ENCODE measurements at regions not wholly inside any gene's neighbourhood (a gene's known extent, or its start where the extent isn't known, plus 50 kb on each side); places are given as distances from the start of the nearest gene placed in this dataset.
"Not testable (repeated sequence)": the region's sequence is repeated elsewhere in the genome, so short reads cannot be mapped to it uniquely, and the experiment has no call there.

DNA sequence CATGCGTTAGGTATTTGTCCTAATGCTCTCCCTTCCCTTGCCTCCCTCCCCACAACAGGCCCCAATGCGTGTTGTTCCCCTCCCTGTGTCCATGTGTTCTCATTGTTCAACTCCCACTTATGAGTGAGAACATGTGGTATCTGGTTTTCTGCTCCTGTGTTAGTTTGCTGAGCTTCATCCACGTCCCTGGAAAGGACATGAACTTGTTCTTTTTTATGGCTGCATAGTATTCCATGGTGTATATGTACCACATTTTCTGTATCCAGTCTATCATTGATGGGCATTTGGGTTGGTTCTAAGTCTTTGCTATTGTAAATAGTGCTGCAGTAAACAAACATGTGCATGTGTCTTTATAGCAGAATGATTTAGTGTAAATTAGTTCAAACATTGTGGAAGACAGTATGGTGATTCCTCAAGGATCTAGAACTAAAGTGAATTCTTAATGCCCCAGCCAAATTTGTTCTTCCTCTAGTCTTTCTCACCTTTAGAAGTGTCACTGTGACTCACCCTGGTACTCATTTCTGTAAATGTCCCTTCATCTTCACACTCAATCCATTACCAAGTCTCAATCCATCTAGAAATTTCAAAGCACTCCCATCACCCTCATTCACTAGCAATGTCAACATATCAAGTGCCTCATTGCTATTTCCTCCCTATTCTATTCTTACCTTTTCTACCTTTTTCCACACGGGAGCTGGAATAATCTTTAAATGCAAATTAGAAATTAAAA is 123.9 kb downstream of the MREG start:
- DNase-seq: not testable (repeated sequence)

DNA sequence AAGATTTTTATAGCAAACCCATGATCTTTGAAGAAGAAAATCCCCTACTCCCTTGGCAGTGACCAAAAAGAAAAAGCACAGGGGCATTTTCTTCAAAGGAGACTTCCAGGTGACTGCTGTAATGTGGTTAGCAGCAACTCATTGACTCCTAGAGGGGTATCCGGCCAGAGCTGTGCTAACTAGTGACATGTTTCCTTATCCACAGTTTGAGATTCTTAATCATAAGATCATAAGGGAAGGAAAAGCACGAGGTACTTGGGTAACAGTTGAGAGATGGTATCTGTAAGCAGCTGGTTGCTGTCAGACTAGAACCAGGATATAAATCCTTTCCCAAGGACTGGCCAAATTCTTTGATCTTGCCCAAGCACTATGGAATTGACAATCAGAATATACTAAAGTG is 124.7 kb downstream of the MREG start:
- DNase-seq: no peak

DNA sequence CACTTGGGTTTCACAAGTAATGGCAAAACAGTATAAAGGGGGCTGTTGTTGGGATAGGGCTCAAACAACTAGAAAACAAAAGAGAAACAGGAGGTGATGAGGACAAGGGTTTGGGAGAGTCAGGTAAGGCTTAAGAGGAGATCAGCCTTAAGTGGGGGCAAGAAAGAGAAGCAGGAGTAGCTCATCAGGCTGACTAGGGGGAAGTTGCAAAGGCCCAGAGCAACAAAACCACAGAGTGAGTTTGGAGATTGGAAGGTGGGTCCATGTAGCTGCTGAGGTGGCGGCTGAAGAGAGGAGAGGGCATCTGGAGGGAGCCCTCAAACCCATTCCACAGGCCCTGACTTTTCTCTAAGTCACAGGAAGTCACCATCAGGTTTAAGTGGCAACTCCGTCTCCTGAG is 126.0 kb downstream of the MREG start:
- no peak for DNase-seq

DNA sequence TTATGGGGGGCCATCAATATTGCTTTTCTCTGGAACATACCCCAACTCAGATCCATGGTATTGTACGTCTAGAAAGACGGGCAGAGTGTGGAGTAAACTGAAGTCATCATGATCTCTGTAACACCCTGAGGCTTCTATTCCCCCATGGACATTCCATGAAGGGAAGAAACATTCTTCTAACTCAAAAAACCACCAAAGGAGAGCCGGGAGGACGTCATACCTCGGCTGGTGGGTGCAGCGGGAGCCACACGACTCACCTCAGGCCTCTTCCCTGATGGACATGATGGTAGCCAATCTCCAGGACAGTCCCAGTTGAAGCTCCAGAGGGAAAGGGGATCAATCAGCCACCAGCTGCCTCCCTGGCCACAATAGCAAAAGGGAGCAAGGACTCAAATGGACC is 127.3 kb downstream of the MREG start:
- no peak for DNase-seq

DNA sequence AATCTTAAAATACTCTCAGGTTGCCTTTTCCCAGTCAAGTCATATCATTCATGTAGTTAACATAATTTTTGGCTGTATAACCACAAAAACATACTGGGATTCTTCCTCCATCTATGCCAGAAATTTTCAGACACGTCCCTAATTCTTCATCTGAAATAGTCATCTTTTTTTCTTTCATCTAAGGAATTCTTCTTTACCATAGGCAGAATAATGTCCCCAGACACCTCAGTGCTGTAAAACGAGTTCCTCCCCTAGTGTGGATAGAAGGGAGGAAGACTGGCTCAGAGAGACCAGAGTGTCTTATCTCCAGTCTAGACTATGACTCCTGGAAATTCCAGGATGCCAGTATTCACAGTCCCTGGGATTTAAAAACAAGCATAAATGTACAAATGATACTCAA is 127.8 kb downstream of the MREG start:
- DNase-seq: no peak

DNA sequence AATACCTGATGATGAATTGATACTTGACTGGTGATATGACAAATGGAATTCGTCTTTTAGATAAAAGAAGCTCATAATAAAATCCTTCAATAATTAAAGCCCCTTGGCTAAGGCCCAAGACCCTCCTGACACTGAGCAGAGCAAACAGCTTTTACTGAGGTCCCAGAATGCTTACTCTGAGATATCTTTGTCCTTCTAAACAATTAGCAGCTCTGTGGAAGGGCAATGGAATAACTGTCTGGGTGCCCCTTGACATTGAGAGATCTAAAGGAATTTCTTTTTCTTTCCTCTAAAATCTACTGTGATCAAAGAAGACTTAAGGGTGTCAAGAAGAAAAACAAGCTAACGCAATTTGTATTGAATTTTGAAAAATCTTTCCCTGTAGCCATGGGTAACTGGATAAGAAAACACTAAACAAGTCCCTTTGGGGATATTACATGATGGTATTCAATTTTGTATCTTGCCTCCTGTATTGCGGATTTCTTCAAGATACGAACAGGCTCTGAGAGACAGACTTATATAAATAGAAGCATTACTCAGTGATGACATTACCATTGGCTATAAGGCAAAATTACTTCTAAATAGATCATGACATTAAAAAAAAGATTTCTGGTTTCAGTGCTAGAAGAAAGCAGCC is 128.8 kb downstream of the MREG start:
- DNase-seq: no peak

DNA sequence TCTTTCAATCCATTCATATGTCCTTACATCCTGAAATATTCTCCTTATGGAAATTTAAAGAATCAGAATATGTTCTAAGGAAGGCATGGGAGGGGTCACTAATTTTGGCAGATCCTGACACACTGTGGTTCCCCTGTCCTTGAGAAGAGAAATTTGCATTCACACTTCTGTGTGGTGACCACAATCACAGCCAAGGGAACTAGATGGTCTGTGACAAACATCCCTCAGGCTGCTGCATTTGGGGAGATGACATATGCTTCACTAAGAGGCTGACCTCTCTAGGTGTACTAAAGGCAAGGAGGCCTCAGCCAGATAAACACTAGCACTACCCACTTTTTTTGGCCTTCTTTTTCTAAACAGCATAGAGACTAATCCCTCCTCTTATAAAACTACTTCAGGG is 129.6 kb downstream of the MREG start:
- DNase-seq: no peak

DNA sequence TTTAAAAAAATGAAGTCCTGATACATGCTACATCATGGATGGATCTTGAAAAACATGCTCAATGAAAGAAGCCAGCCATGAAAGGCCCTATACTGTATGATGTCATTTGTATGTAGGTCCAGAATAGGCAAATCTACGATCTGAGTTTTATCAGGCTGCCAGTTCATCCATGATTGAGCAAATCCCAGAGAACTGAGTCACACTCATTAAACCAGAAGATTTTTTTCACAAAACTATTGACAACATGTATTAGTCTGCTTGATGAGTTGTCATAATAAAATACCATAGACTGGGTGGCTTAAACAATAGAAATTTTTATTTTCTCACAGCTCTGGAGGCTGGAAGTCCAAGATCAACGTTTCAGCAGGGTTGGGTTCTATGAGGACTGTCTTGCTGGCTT is 130.7 kb downstream of the MREG start:
- DNase-seq: no peak

DNA sequence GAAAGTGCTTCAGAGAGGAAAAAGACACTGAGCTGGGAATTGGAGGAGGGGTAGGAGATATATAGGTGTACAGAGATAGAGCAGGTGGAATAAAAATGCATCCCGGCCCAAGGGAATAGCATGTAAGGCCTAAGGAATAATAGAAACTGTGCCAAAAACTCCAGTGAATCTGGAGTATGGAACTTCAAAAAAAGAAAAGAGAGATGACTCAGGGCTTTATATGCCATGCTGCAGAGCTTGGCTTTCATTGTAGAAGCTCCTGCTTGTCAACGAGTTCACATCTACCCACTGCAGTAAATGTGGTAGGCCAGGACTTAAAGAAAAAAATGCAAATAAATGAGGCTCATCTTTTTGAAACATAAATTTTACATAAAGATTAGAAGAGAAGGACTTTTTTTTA is 131.8 kb downstream of the MREG start:
- DNase-seq: no peak

DNA sequence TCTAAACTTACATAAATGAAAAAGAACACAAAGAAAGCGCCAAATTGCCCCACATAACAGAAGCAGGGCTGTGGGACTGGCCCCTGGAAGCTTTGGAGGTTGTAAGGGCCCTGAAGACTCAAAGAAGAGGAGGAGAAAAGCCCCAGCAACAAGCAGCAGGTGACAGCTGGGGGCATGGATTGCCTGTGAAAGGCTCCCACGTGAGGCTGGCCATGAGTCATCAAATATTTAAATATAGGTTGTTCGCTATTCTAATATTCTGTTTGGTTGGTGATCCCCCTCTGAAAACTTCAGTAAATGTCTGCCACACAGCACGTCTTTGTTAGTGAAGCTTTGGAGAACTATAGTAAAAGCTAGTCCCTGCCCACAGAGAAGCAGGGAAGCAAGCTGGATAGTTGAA is 132.4 kb downstream of the MREG start:
- no peak for DNase-seq

DNA sequence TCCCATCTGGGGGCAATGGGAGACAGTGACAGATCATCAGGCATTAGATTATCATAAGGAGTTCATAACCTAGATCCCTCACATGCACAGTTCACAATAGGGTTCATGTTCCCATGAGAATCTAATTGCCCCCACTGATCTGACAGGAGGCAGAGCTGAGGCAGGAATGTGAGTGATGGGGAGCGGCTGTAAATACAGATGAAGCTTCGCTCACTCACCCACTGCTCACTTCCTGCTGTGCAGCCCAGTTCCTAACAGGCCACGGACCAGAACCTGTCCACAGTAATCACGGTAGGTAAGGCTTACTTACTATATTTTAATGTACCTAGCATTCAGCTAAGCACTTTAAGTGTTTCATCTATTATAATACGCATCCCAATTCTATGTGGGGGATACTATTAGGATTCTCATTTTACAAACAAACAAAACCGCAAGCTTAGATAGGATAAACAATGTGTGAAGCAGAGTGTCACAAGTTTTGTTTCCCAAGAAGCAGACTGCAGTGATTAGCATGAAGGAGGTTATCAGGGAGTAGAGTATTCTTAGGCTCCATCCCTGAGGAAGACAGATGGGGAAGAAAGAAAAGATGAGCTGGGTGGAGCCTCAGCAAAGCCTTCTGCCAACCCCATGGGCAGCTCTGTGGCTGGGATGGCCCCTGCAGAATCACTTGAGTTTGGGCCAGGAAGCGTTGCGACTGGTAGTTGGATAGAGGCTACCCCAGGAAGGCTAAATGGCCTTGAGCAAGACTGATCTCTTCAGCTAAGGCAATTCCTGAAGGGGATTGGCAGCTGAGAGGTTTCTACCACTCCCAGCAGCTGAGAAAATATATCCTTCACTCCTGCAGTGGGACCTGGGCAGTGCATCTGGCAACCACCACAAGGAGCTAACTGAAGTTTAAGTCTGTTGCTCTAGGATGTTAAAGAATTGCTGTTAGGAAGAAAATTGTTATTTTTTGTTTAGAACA is 133.1 kb downstream of the MREG start:
- no peak for DNase-seq

DNA sequence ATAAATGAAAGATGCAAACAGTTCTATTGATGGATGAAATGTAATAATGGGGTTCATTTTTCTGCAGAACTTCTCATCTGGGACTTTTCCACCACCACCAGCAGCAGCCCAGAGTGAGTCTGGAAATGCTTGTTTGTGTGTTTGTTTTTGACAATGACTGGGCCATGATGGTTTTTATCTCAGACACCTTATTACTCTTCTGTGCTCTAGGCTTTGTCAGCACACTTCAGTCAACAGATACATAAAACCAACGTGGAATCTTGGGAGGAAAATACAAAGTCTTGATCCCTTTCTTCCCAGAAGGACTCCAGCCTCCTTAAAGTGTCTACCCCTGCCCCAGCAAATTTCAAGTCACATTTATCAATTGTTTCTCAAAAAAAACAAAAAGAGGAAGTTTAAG is 134.0 kb downstream of the MREG start:
- no peak for DNase-seq

DNA sequence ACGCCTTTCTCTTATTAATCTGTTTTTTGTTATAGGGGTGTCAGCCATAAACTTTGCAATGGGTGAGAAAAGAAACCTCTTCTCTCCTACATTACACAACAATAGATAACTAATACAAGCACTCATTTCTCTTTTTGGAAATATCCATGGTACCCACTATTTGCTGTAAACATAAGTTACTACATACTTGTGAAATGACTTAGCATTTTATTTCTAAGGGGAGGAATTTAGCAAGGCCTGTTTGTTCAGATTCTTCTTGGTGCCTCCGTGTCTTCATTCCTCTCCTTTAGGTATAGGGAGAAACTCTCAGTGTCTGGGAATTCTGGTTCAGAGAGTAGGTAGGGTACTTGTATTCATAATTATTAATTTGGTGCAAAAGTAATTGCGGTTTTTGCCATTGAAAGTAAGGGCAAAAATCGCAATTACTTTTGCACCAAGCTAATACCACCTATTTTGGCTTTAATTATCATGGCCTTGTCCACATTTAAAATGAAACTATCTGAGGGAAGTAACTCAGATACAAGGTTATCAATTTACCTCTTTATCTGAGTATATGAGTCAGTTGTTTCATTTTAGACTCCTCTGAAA is 134.8 kb downstream of the MREG start:
- DNase-seq: no peak

DNA sequence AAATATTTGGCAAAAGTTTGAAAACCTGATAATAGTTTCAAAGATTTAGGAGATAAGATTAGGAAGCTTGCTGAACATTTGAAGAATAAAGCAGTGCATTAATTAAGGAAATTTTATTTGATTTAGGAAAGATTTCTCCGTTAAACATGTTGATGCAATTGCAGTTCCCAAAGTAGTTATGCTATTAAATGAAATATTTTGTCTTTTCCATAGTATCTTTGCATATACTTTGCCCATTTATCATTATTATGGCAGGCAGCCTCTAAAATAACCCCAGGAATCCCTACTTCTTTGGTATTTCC is 136.5 kb downstream of the MREG start:
- no peak for DNase-seq

DNA sequence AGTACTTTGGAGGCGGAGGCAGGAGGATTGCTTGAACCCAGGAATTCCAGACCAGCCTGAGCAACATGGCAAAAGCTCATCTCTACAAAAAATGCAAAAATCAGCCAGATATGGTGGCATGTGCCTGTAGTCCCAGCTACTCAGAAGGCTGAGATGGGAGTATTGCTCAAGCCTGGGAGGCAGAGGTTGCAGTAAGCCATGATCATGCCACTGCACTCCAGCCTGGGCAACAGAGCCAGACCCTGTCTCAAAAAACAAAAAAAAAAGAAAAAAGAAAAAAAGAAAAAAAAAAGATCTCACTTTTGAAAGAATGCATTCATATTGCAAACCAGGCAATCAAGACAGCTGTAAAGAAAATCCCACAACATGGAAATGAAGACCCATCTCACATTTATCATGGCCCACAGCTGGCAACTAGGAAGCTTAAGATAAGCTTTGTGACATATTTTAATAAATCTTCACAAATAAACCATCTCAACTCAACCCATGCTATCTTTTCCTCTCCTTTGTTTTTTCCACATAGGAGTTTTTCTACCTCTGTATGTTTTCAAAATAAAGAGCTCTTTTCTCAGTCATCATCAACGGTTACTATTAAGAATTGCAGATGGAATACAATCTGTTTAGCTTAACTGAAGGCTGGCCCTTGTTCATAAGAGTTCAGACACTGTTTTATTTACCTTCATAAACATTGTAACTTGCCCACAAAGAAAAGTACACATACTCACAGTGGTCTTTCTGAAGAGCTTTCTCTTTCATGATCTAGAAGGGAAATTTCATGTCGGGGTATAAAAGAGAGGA is 137.0 kb downstream of the MREG start:
- no peak for DNase-seq

DNA sequence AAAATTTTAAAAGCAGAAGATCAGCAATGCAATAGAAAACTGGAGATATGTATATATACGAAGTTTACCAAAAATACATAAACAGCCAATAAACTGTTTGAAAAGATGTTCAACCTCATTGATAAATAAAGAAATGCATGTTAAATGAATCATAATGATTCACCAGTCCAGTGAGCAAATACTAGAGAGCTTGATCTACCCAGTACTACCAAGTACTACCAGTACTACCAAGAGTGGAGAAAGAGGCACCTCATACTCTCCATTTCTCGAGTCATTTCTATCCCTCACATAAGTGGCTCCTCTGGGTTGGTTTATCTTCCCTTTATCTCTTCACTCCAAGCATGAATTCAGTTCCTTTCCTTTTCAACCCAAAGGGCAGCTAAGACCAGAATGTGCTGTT is 138.9 kb downstream of the MREG start:
- no peak for DNase-seq

DNA sequence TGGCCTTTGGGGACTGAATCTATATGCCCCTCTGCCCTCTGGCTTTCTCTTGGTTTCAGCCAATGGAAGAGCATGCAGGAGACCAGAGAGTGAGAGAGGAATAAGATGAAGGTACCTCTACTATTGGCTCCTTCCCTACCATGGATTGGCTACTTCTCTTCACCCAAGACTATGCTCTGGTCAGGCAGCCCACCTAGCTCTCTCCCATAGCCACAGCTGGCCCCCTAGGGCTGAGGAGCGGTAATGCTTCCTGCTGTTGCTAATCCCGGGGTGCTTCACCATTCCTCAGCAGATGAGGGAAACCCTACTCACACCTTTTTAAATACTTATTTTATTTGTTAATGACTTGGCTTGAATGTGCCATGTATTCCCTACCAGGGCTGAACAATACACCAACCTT is 142.4 kb downstream of the MREG start:
- DNase-seq: no peak

DNA sequence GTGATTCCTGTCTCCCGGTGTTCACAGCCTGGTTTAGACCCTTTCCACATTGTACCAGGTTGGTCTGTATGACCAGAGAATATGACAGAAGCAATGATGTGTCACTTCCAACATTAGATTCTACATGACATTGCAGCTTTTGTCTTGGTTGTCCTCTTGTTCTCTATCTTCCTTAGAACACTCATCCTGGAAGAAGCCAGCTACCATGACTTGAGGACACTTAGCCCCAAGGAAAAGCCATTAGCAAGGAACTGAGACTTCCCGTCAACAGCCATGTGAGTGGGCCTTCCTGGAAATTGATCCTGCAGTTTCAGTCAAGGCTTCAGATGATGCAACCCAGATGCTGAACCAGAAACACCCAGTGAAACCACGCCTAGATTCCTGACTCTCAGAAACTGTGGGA is 143.3 kb downstream of the MREG start:
- DNase-seq: no peak

DNA sequence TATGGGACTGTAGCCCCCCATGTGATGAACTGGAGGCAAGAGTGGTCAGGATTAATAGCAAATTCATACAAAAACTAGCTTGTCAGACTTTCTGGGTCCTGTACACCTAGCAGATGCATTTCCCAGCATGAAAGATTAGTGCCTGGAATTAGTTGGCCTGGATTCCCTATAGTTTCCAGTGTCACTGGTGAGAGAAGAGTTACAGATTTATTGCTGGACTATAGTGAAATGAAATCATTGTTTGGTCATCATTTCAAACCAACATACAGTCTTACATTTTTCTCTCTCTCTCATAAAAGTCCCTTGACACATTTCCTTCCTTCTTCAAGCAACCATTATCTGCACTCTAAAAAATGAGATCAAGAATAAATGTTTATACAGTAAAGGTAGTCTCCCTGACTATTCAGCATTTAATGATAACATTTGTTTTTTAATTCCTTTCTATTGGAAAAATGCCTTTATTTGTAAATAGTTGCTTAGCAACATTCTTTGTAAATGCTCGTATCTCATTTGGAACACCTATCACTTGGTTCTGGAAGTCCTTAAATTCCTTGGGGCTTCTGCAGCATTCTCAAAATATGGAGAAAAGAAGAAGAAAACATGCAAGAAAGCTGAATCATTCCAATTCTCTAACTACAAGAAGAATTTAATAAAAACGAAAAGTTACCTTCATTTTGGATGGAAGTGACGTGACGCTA is 144.4 kb downstream of the MREG start:
- no peak for DNase-seq

DNA sequence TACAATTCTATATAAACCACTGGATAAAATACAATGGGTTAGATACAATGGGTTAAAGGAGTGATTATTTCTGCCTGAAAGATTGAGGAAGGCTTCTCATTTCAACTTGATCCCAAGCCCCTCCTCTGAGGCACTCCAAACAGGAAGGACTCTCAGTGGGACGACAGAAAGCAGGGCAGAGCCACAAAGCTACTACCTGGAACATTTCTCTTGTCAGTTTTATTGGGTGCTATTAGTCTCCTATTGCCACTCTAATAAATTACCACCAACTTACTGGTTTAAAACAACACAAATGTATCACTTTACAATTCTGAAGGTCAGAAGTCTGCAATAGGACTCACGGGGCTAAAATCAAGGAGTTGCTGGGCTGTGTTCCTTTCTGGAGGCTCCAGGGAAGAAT is 146.7 kb downstream of the MREG start:
- no peak for DNase-seq

DNA sequence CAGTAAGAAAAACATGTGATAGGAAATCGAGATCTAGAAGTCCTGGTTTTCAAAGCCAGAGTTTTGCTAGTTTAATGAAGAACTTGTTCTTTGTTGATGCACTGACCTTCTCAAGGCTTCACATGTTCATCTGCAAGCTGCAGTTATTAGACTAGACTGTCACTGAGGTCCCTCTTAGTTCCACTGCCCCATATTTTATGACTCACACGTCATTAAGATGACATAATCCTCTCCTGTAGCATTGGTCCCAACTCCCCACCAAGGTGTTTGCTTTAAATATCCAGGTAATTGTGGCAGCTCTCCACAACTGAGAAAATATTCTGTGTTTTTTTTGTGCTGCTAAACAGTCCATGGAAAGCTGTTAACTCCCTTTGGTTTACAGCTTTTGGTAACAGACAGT is 149.7 kb downstream of the MREG start:
- DNase-seq: no peak

DNA sequence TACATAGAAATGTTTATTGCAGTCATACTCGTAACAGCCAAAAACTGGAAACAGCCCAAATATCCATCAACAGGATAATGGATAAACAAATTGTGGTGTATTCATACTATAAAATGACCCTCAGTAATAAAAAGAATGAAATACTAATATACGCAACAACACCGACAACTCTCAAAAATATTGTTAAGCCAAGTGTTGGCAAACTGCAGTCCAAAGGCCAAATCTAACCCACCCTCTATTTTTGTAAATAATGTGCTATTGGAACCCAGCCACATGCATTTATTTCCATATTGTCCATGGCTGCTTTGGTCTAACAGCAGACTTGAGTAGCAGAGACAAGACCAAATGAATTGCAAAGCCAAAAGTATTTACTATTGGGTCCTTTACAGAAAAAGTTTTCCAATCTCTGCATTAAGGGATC is 151.0 kb downstream of the MREG start:
- DNase-seq: no peak

All from activated CD4-positive, alpha-beta T cell treated with anti-CD3 and anti-CD28 coated beads, Interleukin-2, amount 50 U/mL, for 4 hours (primary cell).